Breast epithelium (tissue), 4 donors: ENCODE measurements at regions not wholly inside any gene's neighbourhood (a gene's known extent, or its start where the extent isn't known, plus 50 kb on each side); places are given as distances from the start of the nearest gene placed in this dataset.

Experiments used
- DNase-seq, 2 donors: peaks; one replicate each; pipeline ENCODE4 v3.0.0-alpha.2; 2019; ENCODE audit warnings: low spot score in 2 of 2
- H3K27ac ChIP-seq, 2 donors: fragments of 200-600 bp; sonication (generic) in 1 of 2; one replicate each; pipeline ENCODE4 v1.5.1; 2016 to 2019; ENCODE audit warnings: mild to moderate bottlenecking in 1 of 2
- H3K27me3 ChIP-seq, 2 donors: fragments of 200-600 bp; sonication (generic) in 1 of 2; one replicate each; pipeline versions ENCODE4 v1.5.1 to v1.6.0; 2017 to 2019; ENCODE audit warnings: control low read depth in 1 of 2, mild to moderate bottlenecking in 1 of 2
- H3K36me3 ChIP-seq: fragments of 200-600 bp; one replicate; pipeline ENCODE4 v1.5.1; 2019
- H3K4me1 ChIP-seq, 2 donors: fragments of 200-600 bp; sonication (generic); one replicate each; pipeline ENCODE4 v1.5.1; 2016 to 2019; ENCODE audit warnings: control low read depth in 1 of 2
- H3K4me3 ChIP-seq, 3 donors: fragments of 200-600 bp; sonication (generic); 1 replicate in 2 of 3; 2 replicates in 1 of 3; pipeline ENCODE4 v1.5.1; 2016 to 2019; ENCODE audit warnings: mild to moderate bottlenecking in 3 of 3, moderate library complexity in 2 of 3
- H3K9me3 ChIP-seq, 2 donors: fragments of 200-600 bp; sonication (generic) in 1 of 2; one replicate each; pipeline ENCODE4 v1.5.1; 2016 to 2019; ENCODE audit warnings: control low read depth in 1 of 2
- CTCF ChIP-seq, 3 donors: fragments of 450-650 bp; IDR thresholded peaks; one replicate each; pipeline ENCODE4 v1.5.1; 2016 to 2017; ENCODE audit warnings: antibody characterized with exemption in 3 of 3, mild to moderate bottlenecking in 3 of 3, moderate library complexity in 3 of 3
- POLR2A ChIP-seq: fragments of 450-650 bp; IDR thresholded peaks from one replicate; pipeline ENCODE4 v1.6.1; 2016; ENCODE audit warnings: antibody characterized with exemption, mild to moderate bottlenecking, moderate library complexity
- POLR2AphosphoS5 ChIP-seq, 3 donors: sonication (generic); formaldehyde crosslinking; IDR thresholded peaks; one replicate each; pipeline ENCODE4 v1.6.1; 2017; ENCODE audit warnings: antibody characterized with exemption in 3 of 3
- intact Hi-C: fragments of 100-400 bp; cut with DNase I; formaldehyde crosslinking; loops from one replicate; pipeline ENCODE4 v1.15.1; 2023; ENCODE audit warnings: low total_unique reads

GRCh38 chr20:16671753-16672152, 58.1 kb upstream of the SNRPB2 start:
- H3K36me3 ChIP-seq = no peaks in the 10 kb centered on the region
- no peak overlapping the region for H3K4me3 ChIP-seq
- no peaks in the 10 kb centered on the region for H3K4me1 ChIP-seq
- TF ChIP-seq POLR2A = no peak
- no peak for TF ChIP-seq POLR2AphosphoS5 (IDR thresholded peaks at IDR 0.05)
- no peak for TF ChIP-seq CTCF (IDR thresholded peaks at IDR 0.05)
- DNase-seq = no peak
- intact Hi-C loops = no loop called here
- H3K27me3 ChIP-seq = no peaks in the 10 kb centered on the region
- H3K27ac ChIP-seq = no peak overlapping the region
- H3K9me3 ChIP-seq = peaks cover 0 to 9% of the 10 kb centered on the region in 2 donors

GRCh38 chr20:16666272-16666671, 63.6 kb upstream of the SNRPB2 start:
- Histone ChIP-seq H3K27ac (no peak overlapping the region), H3K9me3 (no peaks in the 10 kb centered on the region), H3K4me3 (no peak overlapping the region), H3K27me3 (no peaks in the 10 kb centered on the region), H3K36me3 (no peaks in the 10 kb centered on the region), H3K4me1 (no peaks in the 10 kb centered on the region)
- TF ChIP-seq POLR2AphosphoS5 (IDR thresholded peaks at IDR 0.05) = no peak
- no peak for TF ChIP-seq POLR2A
- no peak for TF ChIP-seq CTCF (IDR thresholded peaks at IDR 0.05)
- DNase-seq = no peak
- intact Hi-C loops = no loop called here

- Histone ChIP-seq H3K27ac (no peak overlapping the region), H3K4me3 (no peak overlapping the region), H3K27me3 (peaks cover 0 to 6% of the 10 kb centered on the region in 2 donors), H3K4me1 (no peaks in the 10 kb centered on the region), H3K36me3 (no peaks in the 10 kb centered on the region), H3K9me3 (no peaks in the 10 kb centered on the region)
- no peak for DNase-seq
- intact Hi-C loops = no loop called here
- no peak for TF ChIP-seq POLR2A
- no peak for TF ChIP-seq POLR2AphosphoS5 (IDR thresholded peaks at IDR 0.05)
- no peak for TF ChIP-seq CTCF (IDR thresholded peaks at IDR 0.05)
Measured at GRCh38 chr20:16664020-16664419, 65.8 kb upstream of the SNRPB2 start.

GRCh38 chr20:16662467-16662866, 67.4 kb upstream of the SNRPB2 start:
- DNase-seq = no peak
- H3K4me3 ChIP-seq = no peak overlapping the region
- no peak overlapping the region for H3K27ac ChIP-seq
- peaks cover 0 to 6% of the 10 kb centered on the region in 2 donors for H3K27me3 ChIP-seq
- no peaks in the 10 kb centered on the region for H3K36me3 ChIP-seq
- intact Hi-C loops = no loop called here
- TF ChIP-seq POLR2A (no peak), CTCF (IDR thresholded peaks at IDR 0.05) (no peak), POLR2AphosphoS5 (IDR thresholded peaks at IDR 0.05) (no peak)
- no peaks in the 10 kb centered on the region for H3K4me1 ChIP-seq
- peaks cover 0 to under 1% of the 10 kb centered on the region in 2 donors for H3K9me3 ChIP-seq

- TF ChIP-seq POLR2AphosphoS5 (IDR thresholded peaks at IDR 0.05) = no peak
- no peak for TF ChIP-seq POLR2A
- no peak for TF ChIP-seq CTCF (IDR thresholded peaks at IDR 0.05)
Measured at GRCh38 chr20:16661756-16662155, 68.1 kb upstream of the SNRPB2 start.

More at GRCh38 chr20:16661756-16662155, 68.1 kb upstream of the SNRPB2 start:
- Histone ChIP-seq H3K27ac (no peak overlapping the region), H3K4me1 (no peaks in the 10 kb centered on the region), H3K27me3 (peaks cover 0 to 6% of the 10 kb centered on the region in 2 donors), H3K9me3 (peaks cover 0 to 3% of the 10 kb centered on the region in 2 donors), H3K36me3 (no peaks in the 10 kb centered on the region), H3K4me3 (no peak overlapping the region)
- peak in 1 of 2 donors; percentile 64 for DNase-seq
- intact Hi-C loops = no loop called here
